ENCODE measurements at regions not wholly inside any gene's neighbourhood (a gene's known extent, or its start where the extent isn't known, plus 50 kb on each side); places are given as distances from the start of the nearest gene placed in this dataset.

DNA sequence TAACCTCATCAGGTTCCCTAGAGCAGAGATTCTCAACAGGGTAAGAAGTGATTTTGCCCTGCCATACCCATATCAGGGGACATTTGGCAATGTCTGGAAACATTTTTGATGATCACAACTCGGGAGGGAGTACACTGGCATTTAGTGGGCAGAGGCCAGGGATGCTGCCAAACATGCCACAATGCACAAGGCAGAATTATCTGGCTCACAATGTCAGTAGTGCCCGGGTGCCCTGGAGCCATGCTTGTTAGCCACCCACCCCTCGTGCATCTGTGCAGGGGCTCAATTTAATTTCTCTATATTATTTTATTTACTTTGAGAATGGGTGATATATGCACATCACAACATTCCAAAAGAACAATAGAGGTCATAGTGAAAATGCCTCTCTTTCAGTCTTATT lies 82.0 kb upstream of the DHX15 start:
- intact Hi-C loops (cut with micrococcal nuclease; ENCODE audit: unreplicated experiment), result no loop called here
- POLR2A ChIA-PET (ENCODE audit: unreplicated experiment), result interaction anchor here (0.5 to 0.6 kb wide), 2 partner anchors 8 to 10 kb away, joined by 3 to 8 read pairs; no protein-coding TSS in a partner anchor

DNA sequence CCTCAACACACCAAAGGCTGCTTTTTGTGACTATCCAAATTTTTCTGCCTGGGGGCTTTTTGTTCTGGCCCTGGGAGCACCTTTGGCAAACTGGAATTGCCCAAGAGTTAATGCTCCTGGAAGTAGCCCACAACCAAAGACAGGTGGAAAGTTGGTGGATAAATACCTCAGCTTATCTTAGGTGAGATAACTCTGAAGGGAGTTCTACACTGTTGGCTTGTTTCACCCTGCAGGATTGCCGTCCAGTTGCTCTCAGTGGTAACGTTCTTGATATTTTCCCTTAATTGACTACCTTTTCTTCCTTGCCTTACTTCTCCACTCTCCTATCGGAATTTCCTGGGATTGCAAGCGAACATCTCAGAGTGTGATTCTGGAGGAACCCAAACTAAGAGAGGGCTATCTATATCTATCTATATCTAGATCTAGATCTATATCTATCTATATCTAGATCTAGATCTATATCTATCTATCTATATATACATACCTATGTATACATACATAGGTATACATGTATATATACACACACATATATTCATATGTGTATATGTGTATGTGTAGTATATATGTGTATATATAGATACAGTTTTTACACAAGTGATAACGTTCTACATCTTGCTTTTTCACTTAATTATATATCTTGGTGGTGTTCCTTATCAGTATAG lies 82.6 kb upstream of the DHX15 start:
- BruUV-seq (replicated peaks), result no TSS peak
- no peak overlapping the region for H3K27ac ChIP-seq
- H3K4me2 ChIP-seq, result no peak overlapping the region
- intact Hi-C loops (cut with micrococcal nuclease; ENCODE audit: unreplicated experiment), result no loop called here
- TF ChIP-seq, protein P1, sequence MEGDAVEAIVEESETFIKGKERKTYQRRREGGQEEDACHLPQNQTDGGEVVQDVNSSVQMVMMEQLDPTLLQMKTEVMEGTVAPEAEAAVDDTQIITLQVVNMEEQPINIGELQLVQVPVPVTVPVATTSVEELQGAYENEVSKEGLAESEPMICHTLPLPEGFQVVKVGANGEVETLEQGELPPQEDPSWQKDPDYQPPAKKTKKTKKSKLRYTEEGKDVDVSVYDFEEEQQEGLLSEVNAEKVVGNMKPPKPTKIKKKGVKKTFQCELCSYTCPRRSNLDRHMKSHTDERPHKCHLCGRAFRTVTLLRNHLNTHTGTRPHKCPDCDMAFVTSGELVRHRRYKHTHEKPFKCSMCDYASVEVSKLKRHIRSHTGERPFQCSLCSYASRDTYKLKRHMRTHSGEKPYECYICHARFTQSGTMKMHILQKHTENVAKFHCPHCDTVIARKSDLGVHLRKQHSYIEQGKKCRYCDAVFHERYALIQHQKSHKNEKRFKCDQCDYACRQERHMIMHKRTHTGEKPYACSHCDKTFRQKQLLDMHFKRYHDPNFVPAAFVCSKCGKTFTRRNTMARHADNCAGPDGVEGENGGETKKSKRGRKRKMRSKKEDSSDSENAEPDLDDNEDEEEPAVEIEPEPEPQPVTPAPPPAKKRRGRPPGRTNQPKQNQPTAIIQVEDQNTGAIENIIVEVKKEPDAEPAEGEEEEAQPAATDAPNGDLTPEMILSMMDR (conservative IDR thresholded peaks at IDR 0.05), result no peak
- TF ChIP-seq EZH2 (IDR thresholded peaks at IDR 0.05; ENCODE audit: low read depth), result no peak
- no peaks in the 10 kb centered on the region for H3K9me3 ChIP-seq (ENCODE audit: insufficient read depth, low read depth)
- no peaks in the 10 kb centered on the region for H3K27me3 ChIP-seq (ENCODE audit: insufficient read depth, low read depth)
- CTCF ChIA-PET, result no interaction called here
- DNase-seq, result no peak
- H3K36me3 ChIP-seq (ENCODE audit: low read depth), result no peaks in the 10 kb centered on the region
- no peaks in the 10 kb centered on the region for H4K20me1 ChIP-seq (ENCODE audit: insufficient read depth)
- H3K4me1 ChIP-seq (replicated peaks; ENCODE audit: insufficient read depth), result no peaks in the 10 kb centered on the region
- POLR2A ChIA-PET (ENCODE audit: unreplicated experiment), result interaction anchor here (0.6 kb wide), 1 partner anchor 9 kb away, joined by 3 read pairs; no protein-coding TSS in a partner anchor
- H3K9me2 ChIP-seq (ENCODE audit: insufficient read depth), result no peaks in the 10 kb centered on the region
- no peak overlapping the region for H3K4me3 ChIP-seq
- no peaks in the 10 kb centered on the region for H3K79me2 ChIP-seq (ENCODE audit: low read depth)
- no peaks in the 10 kb centered on the region for H3F3A ChIP-seq (ENCODE audit: insufficient read depth, low read depth)
- H2AFZ ChIP-seq, result no peak overlapping the region

More for the DNA sequence above, 82.0 kb upstream of the DHX15 start:
- no TSS peak for BruUV-seq (replicated peaks)
- no peak overlapping the region for H3K4me2 ChIP-seq
- CTCF ChIA-PET, result no interaction called here
- H4K20me1 ChIP-seq (ENCODE audit: insufficient read depth), result no peaks in the 10 kb centered on the region
- no peak for TF ChIP-seq EZH2 (IDR thresholded peaks at IDR 0.05; ENCODE audit: low read depth)
- TF ChIP-seq, protein P1 (conservative IDR thresholded peaks at IDR 0.05), result no peak
- H3K4me3 ChIP-seq, result no peak overlapping the region
- no peak overlapping the region for H2AFZ ChIP-seq
- no peak overlapping the region for H3K27ac ChIP-seq
- H3K9me3 ChIP-seq (ENCODE audit: insufficient read depth, low read depth), result no peaks in the 10 kb centered on the region
- no peaks in the 10 kb centered on the region for H3K9me2 ChIP-seq (ENCODE audit: insufficient read depth)
- H3F3A ChIP-seq (ENCODE audit: insufficient read depth, low read depth), result no peaks in the 10 kb centered on the region
- no peaks in the 10 kb centered on the region for H3K79me2 ChIP-seq (ENCODE audit: low read depth)
- H3K4me1 ChIP-seq (replicated peaks; ENCODE audit: insufficient read depth), result no peaks in the 10 kb centered on the region
- DNase-seq, result no peak
- H3K36me3 ChIP-seq (ENCODE audit: low read depth), result no peaks in the 10 kb centered on the region
- no peaks in the 10 kb centered on the region for H3K27me3 ChIP-seq (ENCODE audit: insufficient read depth, low read depth)

DNA sequence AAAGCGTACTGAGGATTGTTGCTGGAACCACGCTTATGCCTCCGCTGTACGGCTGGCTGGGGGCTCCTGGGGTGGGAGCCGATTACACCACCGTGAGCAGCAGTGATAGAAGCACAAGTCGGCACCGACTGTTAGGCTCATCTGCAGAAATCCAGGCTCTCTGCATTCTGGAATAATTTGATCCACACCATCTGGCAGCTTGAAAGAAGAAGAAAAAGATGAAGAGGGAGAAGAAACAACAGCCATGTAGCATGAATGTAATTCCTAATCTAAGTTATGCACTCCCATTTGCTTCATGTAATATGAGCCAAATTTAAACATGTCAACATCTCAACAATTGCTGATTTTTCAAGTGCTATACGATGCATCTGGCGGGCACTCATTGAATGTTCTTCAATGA lies 84.6 kb upstream of the DHX15 start:
- Histone ChIP-seq H4K20me1 (ENCODE audit: insufficient read depth) (no peaks in the 10 kb centered on the region), H3K4me2 (no peak overlapping the region), H3K4me1 (replicated peaks; ENCODE audit: insufficient read depth) (no peaks in the 10 kb centered on the region), H3K9me2 (ENCODE audit: insufficient read depth) (no peaks in the 10 kb centered on the region), H3K4me3 (no peak overlapping the region), H3F3A (ENCODE audit: insufficient read depth, low read depth) (no peaks in the 10 kb centered on the region), H3K27ac (no peak overlapping the region), H3K27me3 (ENCODE audit: insufficient read depth, low read depth) (no peaks in the 10 kb centered on the region), H3K79me2 (ENCODE audit: low read depth) (no peaks in the 10 kb centered on the region), H3K36me3 (ENCODE audit: low read depth) (no peaks in the 10 kb centered on the region), H3K9me3 (ENCODE audit: insufficient read depth, low read depth) (no peaks in the 10 kb centered on the region), H2AFZ (no peak overlapping the region)
- TF ChIP-seq, protein P1 (conservative IDR thresholded peaks at IDR 0.05), result no peak
- TF ChIP-seq EZH2 (IDR thresholded peaks at IDR 0.05; ENCODE audit: low read depth), result no peak
- ChIA-PET POLR2A (ENCODE audit: unreplicated experiment) (no interaction called here), CTCF (no interaction called here)
- BruUV-seq (replicated peaks), result no TSS peak
- no peak for DNase-seq
- intact Hi-C loops (cut with micrococcal nuclease; ENCODE audit: unreplicated experiment), result no loop called here
